Left ventricle myocardium inferior (tissue), 1 donor: ENCODE measurements at regions not wholly inside any gene's neighbourhood (a gene's known extent, or its start where the extent isn't known, plus 50 kb on each side); places are given as distances from the start of the nearest gene placed in this dataset.
"Not testable (repeated sequence)": the region's sequence is repeated elsewhere in the genome, so short reads cannot be mapped to it uniquely, and the experiment has no call there.

Source experiments
- DNase-seq: peaks from one replicate; pipeline ENCODE4 v3.0.0-alpha.2; 2020
- H3K27ac ChIP-seq: fragments of 200-600 bp; replicated peaks from 2 replicates; pipeline ENCODE4 v1.8.0; 2021
- H3K27me3 ChIP-seq: fragments of 200-600 bp; 2 replicates; pipeline ENCODE4 v1.8.0; 2021; ENCODE audit warnings: low read depth
- H3K36me3 ChIP-seq: fragments of 200-600 bp; 2 replicates; pipeline ENCODE4 v1.8.0; 2021
- H3K4me1 ChIP-seq: fragments of 200-600 bp; 2 replicates; pipeline ENCODE4 v1.8.0; 2021
- H3K4me3 ChIP-seq: fragments of 200-600 bp; 2 replicates; pipeline ENCODE4 v1.8.0; 2021; ENCODE audit warnings: mild to moderate bottlenecking, moderate library complexity
- H3K9me3 ChIP-seq: fragments of 200-600 bp; replicated peaks from 2 replicates; pipeline ENCODE4 v1.8.0; 2021
- CTCF ChIP-seq: fragments of 200-600 bp; IDR thresholded peaks from 2 replicates; pipeline ENCODE4 v1.8.0; 2021; ENCODE audit warnings: antibody characterized with exemption, mild to moderate bottlenecking, borderline replicate concordance
- intact Hi-C: fragments of 100-400 bp; cut with micrococcal nuclease; formaldehyde crosslinking; loops from one replicate; pipeline ENCODE4 v1.11.0; 2022
- donor health status: DM: no; HTN: yes; CAD: no; lungs with severe emphysema.

DNA sequence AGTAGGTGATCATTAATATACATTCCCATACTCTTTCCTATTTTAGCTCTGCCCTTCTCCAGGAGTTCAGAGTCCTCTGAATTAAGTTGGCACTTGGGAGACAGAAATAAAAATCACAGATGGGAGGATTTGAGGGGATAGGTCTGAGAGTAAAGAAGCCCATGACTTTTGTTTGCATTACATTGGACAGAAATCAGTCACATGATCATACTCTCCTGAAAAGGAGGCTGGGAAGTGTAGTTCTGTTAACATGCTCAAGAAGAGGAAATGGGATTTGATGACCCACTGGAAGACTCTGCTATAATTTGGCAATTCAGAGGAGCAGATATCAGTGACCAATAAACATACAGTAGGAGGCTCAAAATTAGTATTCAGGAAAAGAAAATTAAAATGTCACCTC lies 674.9 kb upstream of the C16orf82 start:
- intact Hi-C loops, result no loop called here
- no peak overlapping the region for H3K27ac ChIP-seq
- TF ChIP-seq CTCF, result no peak
- H3K27me3 ChIP-seq, result no peaks in the 10 kb centered on the region
- H3K36me3 ChIP-seq, result no peaks in the 10 kb centered on the region
- no peak overlapping the region for H3K4me3 ChIP-seq
- no peak for DNase-seq
- peaks cover 4% of the 10 kb centered on the region for H3K9me3 ChIP-seq
- no peaks in the 10 kb centered on the region for H3K4me1 ChIP-seq

- Histone ChIP-seq H3K4me1 (no peaks in the 10 kb centered on the region), H3K4me3 (no peak overlapping the region), H3K27ac (no peak overlapping the region), H3K36me3 (no peaks in the 10 kb centered on the region), H3K27me3 (no peaks in the 10 kb centered on the region), H3K9me3 (peaks cover 4% of the 10 kb centered on the region)
- intact Hi-C loops, result no loop called here
- TF ChIP-seq CTCF, result no peak
- DNase-seq, result no peak
These were observed 672.3 kb upstream of the C16orf82 start for GRCh38 chr16:26394409-26394808.

- no peaks in the 10 kb centered on the region for H3K4me1 ChIP-seq
- no peaks in the 10 kb centered on the region for H3K36me3 ChIP-seq
- TF ChIP-seq CTCF, result no peak
- DNase-seq, result no peak
- peaks cover 4% of the 10 kb centered on the region for H3K9me3 ChIP-seq
- no peaks in the 10 kb centered on the region for H3K27me3 ChIP-seq
- no peak overlapping the region for H3K4me3 ChIP-seq
- intact Hi-C loops, result no loop called here
- H3K27ac ChIP-seq, result no peak overlapping the region
These were observed 671.0 kb upstream of the C16orf82 start for GRCh38 chr16:26395700-26396099.

GRCh38 chr16:26396511-26397235 lies 670.1 kb upstream of the C16orf82 start:
- Histone ChIP-seq H3K9me3 (peaks cover 4% of the 10 kb centered on the region), H3K27ac (no peak overlapping the region), H3K27me3 (no peaks in the 10 kb centered on the region), H3K4me3 (no peak overlapping the region), H3K4me1 (no peaks in the 10 kb centered on the region), H3K36me3 (no peaks in the 10 kb centered on the region)
- intact Hi-C loops, result no loop called here
- TF ChIP-seq CTCF, result no peak
- DNase-seq, result no peak

- TF ChIP-seq CTCF, result no peak
- DNase-seq, result no peak
- Histone ChIP-seq H3K4me1 (no peaks in the 10 kb centered on the region), H3K4me3 (no peak overlapping the region), H3K27me3 (no peaks in the 10 kb centered on the region), H3K36me3 (no peaks in the 10 kb centered on the region), H3K27ac (no peak overlapping the region), H3K9me3 (peaks cover 7% of the 10 kb centered on the region)
- intact Hi-C loops, result no loop called here
These were observed 652.9 kb upstream of the C16orf82 start for GRCh38 chr16:26413780-26414179.

- intact Hi-C loops, H3K4me1 ChIP-seq, H3K36me3 ChIP-seq, H3K27me3 ChIP-seq, DNase-seq, H3K4me3 ChIP-seq, H3K27ac ChIP-seq: not testable (repeated sequence)
- peaks cover 24% of the 10 kb centered on the region for H3K9me3 ChIP-seq
These were observed 647.3 kb upstream of the C16orf82 start for GRCh38 chr16:26419458-26419857.
